Bronchial epithelial cell (primary cell): ENCODE measurements at regions not wholly inside any gene's neighbourhood (a gene's known extent, or its start where the extent isn't known, plus 50 kb on each side); places are given as distances from the start of the nearest gene placed in this dataset.

Experiments used
- DNase-seq: peaks from one replicate; pipeline ENCODE4 v3.0.0-alpha.2; 2010; ENCODE audit warnings: low read depth
- FAIRE-seq: peaks from 2 replicates; lab custom pipeline; 2011; peaks lifted over from hg19 to GRCh38; lab: Jason Lieb, UNC
- H3K27me3 ChIP-seq: 2 replicates; pipeline ENCODE4 v1.5.1; 2011; ENCODE audit warnings: low read length; ENCODE audit not compliant: control insufficient read depth, insufficient read depth
- H3K36me3 ChIP-seq: 2 replicates; pipeline ENCODE4 v1.5.1; 2011; ENCODE audit warnings: low read length; ENCODE audit not compliant: control insufficient read depth, insufficient read depth
- H3K4me3 ChIP-seq: 2 replicates; pipeline ENCODE4 v1.5.1; 2011; ENCODE audit warnings: mild to moderate bottlenecking, low read depth, low read length, control low read depth
- TF ChIP-seq, protein P1 (sequence below): IDR thresholded peaks from 2 replicates; pipeline ENCODE4 v1.5.1; 2011; ENCODE audit warnings: mild to moderate bottlenecking, moderate library complexity, low read length, control low read depth, inconsistent platforms; ENCODE audit not compliant: insufficient read depth, severe bottlenecking

DNA sequence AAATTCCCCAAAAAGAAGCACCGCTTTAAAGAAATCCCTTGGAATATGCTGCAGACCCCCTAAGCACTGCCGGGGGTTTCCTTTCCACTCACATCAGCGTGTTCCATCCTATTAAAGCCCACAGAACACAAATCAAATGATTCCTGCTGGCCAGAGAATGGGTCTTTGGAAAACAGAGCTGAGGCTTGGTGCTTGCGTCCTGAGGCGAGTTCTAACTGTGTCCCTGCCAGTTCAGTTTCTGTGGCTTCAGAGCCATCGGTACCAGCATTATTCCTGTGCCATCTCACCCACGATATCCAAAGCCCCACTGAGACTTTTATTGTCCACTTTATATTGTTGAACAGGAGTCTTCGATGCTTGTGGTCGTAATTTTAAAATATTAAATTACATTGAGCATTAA lies 142.0 kb upstream of the SYT13 start:
- no peaks in the 10 kb centered on the region for H3K36me3 ChIP-seq
- no peaks in the 10 kb centered on the region for H3K27me3 ChIP-seq
- H3K4me3 ChIP-seq: no peak overlapping the region
- TF ChIP-seq, protein P1, sequence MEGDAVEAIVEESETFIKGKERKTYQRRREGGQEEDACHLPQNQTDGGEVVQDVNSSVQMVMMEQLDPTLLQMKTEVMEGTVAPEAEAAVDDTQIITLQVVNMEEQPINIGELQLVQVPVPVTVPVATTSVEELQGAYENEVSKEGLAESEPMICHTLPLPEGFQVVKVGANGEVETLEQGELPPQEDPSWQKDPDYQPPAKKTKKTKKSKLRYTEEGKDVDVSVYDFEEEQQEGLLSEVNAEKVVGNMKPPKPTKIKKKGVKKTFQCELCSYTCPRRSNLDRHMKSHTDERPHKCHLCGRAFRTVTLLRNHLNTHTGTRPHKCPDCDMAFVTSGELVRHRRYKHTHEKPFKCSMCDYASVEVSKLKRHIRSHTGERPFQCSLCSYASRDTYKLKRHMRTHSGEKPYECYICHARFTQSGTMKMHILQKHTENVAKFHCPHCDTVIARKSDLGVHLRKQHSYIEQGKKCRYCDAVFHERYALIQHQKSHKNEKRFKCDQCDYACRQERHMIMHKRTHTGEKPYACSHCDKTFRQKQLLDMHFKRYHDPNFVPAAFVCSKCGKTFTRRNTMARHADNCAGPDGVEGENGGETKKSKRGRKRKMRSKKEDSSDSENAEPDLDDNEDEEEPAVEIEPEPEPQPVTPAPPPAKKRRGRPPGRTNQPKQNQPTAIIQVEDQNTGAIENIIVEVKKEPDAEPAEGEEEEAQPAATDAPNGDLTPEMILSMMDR: no peak
- DNase-seq (no peak), FAIRE-seq (no peak)

DNA sequence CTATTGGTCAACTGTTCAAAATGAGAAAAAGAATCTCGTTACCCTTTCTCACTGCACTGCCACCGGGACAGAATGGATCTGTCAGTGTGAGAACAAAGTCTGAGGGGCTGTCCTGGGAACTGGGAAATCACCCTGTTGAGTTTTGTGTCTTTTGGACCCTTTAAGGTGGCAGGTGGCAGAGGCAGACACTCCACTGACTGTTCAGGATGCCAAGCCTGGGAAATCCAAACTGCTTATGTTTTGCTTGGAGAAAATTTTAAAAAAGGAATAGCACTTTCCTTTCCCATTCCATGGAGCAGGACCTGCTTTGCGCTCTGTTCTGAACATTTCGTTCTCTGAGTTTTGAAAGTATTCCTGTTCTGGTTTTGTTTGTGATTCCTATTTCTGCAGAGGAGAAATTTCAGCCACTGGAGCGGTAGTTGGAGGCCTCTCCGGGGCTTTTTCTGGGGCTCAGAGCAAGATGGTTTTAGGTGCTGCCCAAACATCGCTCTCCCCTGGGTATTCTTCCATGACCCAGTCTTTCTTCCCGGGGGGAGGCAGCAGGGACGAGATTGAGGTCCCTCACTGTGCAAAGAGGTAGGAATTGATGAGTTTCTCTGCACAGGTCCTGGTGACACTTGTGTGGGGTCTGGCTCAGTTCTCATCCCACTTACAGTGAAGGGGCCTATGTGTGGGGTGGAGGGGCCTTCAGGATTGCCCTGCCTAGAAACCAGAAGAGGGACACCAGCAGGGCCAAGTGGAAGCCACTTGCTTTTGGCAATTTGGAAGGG lies 138.5 kb upstream of the SYT13 start:
- no peaks in the 10 kb centered on the region for H3K27me3 ChIP-seq
- H3K4me3 ChIP-seq: no peak overlapping the region
- H3K36me3 ChIP-seq: no peaks in the 10 kb centered on the region
- FAIRE-seq: no peak
- no peak for DNase-seq
- TF ChIP-seq, protein P1: no peak

DNA sequence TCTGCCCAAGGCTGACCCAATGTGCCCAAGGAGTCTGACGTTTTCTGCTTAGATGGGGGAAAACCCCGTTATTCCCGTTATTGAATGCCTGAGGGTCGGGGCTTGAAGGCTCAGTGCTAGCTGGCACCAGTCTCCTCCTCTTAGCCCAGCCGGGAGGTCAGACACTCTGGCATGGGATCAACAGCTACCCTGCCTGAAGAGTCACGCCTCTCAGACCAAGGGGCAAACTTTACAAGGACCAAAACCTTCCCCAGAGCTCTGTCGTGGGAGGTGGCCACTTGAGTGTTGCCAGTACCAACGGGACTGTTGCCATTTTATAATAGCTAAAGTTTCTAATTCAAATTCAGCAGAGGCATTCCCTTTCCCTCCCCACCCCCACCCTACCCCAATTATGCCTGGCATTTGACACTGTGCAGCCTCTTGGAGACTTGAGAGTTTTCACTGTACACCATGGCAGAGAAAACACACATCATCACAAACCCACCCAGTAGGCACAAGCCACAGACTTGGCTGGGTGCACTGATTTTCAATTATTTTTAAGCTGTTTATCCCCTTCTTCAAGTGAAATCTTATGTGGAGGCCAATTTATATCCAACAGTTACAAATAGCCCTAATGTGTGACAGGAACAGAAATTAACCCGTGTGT lies 137.5 kb upstream of the SYT13 start:
- Histone ChIP-seq H3K4me3 (no peak overlapping the region), H3K27me3 (no peaks in the 10 kb centered on the region), H3K36me3 (no peaks in the 10 kb centered on the region)
- no peak for FAIRE-seq
- DNase-seq: no peak
- TF ChIP-seq, protein P1: no peak

DNA sequence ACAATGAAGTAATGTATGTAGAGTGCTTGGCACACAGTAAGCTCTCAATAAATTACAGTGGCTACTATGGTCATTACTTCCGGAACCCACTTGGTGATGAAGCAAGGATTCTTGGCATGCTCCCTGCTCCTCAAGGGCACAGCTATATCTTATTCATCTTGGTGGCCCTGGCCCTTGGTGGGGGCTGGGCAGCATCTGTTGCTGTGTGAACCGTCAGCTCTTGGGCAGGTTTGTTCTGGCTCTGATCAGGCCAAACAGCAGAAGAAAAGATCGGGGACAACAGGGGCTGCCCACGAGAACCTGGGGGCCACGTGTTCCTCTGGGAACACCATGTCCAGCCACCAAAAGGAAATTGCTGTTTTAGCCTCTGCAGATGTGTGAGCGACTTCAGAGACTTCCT lies 136.9 kb upstream of the SYT13 start:
- H3K27me3 ChIP-seq: no peaks in the 10 kb centered on the region
- no peak for FAIRE-seq
- no peak for DNase-seq

DNA sequence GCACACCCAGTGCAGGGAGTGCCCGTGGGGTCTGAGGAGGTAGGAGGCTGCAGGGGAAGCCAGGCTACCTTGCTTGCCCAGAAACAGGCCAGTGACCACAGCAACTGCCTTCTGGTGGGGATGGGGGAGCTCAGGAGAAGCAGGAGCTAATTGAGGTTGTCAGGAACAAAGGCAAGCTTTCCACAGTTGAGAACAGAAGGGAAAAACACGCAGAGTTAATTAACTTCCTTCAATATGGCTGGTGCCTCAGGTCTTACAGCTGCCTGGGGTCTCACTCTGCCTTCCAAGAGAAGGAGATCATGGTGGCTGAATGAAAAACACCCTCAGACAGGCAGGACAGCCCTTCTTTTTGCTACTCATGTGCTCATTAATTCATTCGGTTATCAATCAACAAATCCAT lies 127.9 kb upstream of the SYT13 start:
- Histone ChIP-seq H3K36me3 (no peaks in the 10 kb centered on the region), H3K4me3 (no peak overlapping the region), H3K27me3 (peaks cover 6% of the 10 kb centered on the region)
- TF ChIP-seq, protein P1: no peak
- FAIRE-seq: no peak
- DNase-seq: no peak

More for the DNA sequence above, 136.9 kb upstream of the SYT13 start:
- TF ChIP-seq, protein P1: no peak
- no peak overlapping the region for H3K4me3 ChIP-seq
- H3K36me3 ChIP-seq: no peaks in the 10 kb centered on the region
